Breast epithelium (tissue), 4 donors: ENCODE measurements at regions not wholly inside any gene's neighbourhood (a gene's known extent, or its start where the extent isn't known, plus 50 kb on each side); places are given as distances from the start of the nearest gene placed in this dataset.
"Not testable (repeated sequence)": the region's sequence is repeated elsewhere in the genome, so short reads cannot be mapped to it uniquely, and the experiment has no call there.

ENCODE experiments used
- DNase-seq, 2 donors: peaks; one replicate each; pipeline ENCODE4 v3.0.0-alpha.2; 2019; ENCODE audit warnings: low spot score in 2 of 2
- H3K27ac ChIP-seq, 2 donors: fragments of 200-600 bp; sonication (generic) in 1 of 2; one replicate each; pipeline ENCODE4 v1.5.1; 2016 to 2019; ENCODE audit warnings: mild to moderate bottlenecking in 1 of 2
- H3K27me3 ChIP-seq, 2 donors: fragments of 200-600 bp; sonication (generic) in 1 of 2; one replicate each; pipeline versions ENCODE4 v1.5.1 to v1.6.0; 2017 to 2019; ENCODE audit warnings: control low read depth in 1 of 2, mild to moderate bottlenecking in 1 of 2
- H3K36me3 ChIP-seq: fragments of 200-600 bp; one replicate; pipeline ENCODE4 v1.5.1; 2019
- H3K4me1 ChIP-seq, 2 donors: fragments of 200-600 bp; sonication (generic); one replicate each; pipeline ENCODE4 v1.5.1; 2016 to 2019; ENCODE audit warnings: control low read depth in 1 of 2
- H3K4me3 ChIP-seq, 3 donors: fragments of 200-600 bp; sonication (generic); 1 replicate in 2 of 3; 2 replicates in 1 of 3; pipeline ENCODE4 v1.5.1; 2016 to 2019; ENCODE audit warnings: mild to moderate bottlenecking in 3 of 3, moderate library complexity in 2 of 3
- H3K9me3 ChIP-seq, 2 donors: fragments of 200-600 bp; sonication (generic) in 1 of 2; one replicate each; pipeline ENCODE4 v1.5.1; 2016 to 2019; ENCODE audit warnings: control low read depth in 1 of 2
- CTCF ChIP-seq, 3 donors: fragments of 450-650 bp; IDR thresholded peaks; one replicate each; pipeline ENCODE4 v1.5.1; 2016 to 2017; ENCODE audit warnings: antibody characterized with exemption in 3 of 3, mild to moderate bottlenecking in 3 of 3, moderate library complexity in 3 of 3
- POLR2A ChIP-seq: fragments of 450-650 bp; IDR thresholded peaks from one replicate; pipeline ENCODE4 v1.6.1; 2016; ENCODE audit warnings: antibody characterized with exemption, mild to moderate bottlenecking, moderate library complexity
- POLR2AphosphoS5 ChIP-seq, 3 donors: sonication (generic); formaldehyde crosslinking; IDR thresholded peaks; one replicate each; pipeline ENCODE4 v1.6.1; 2017; ENCODE audit warnings: antibody characterized with exemption in 3 of 3
- intact Hi-C: fragments of 100-400 bp; cut with DNase I; formaldehyde crosslinking; loops from one replicate; pipeline ENCODE4 v1.15.1; 2023; ENCODE audit warnings: low total_unique reads

- peaks cover 0 to 9% of the 10 kb centered on the region in 2 donors for H3K9me3 ChIP-seq
- H3K27me3 ChIP-seq = no peaks in the 10 kb centered on the region
- no peak for DNase-seq
- H3K4me1 ChIP-seq = no peaks in the 10 kb centered on the region
- intact Hi-C loops = no loop called here
- H3K36me3 ChIP-seq = no peaks in the 10 kb centered on the region
- TF ChIP-seq POLR2AphosphoS5 (IDR thresholded peaks at IDR 0.05) = no peak
- TF ChIP-seq POLR2A = no peak
- no peak for TF ChIP-seq CTCF (IDR thresholded peaks at IDR 0.05)
- no peak overlapping the region for H3K27ac ChIP-seq
- H3K4me3 ChIP-seq = no peak overlapping the region
Observed at GRCh38 chr2:226087051-226087450, 687.5 kb downstream of the NYAP2 start.

GRCh38 chr2:226086190-226086589, 686.7 kb downstream of the NYAP2 start:
- no peak for DNase-seq
- intact Hi-C loops = no loop called here
- no peaks in the 10 kb centered on the region for H3K4me1 ChIP-seq
- no peaks in the 10 kb centered on the region for H3K27me3 ChIP-seq
- no peaks in the 10 kb centered on the region for H3K36me3 ChIP-seq
- peaks cover 0 to 9% of the 10 kb centered on the region in 2 donors for H3K9me3 ChIP-seq
- H3K4me3 ChIP-seq = no peak overlapping the region
- TF ChIP-seq CTCF (IDR thresholded peaks at IDR 0.05) (no peak), POLR2A (no peak)
- no peak overlapping the region for H3K27ac ChIP-seq

- H3K4me3 ChIP-seq, DNase-seq, intact Hi-C loops, H3K9me3 ChIP-seq, H3K36me3 ChIP-seq, H3K27me3 ChIP-seq, H3K4me1 ChIP-seq, H3K27ac ChIP-seq: not testable (repeated sequence)
Observed at GRCh38 chr2:226085425-226085824, 685.9 kb downstream of the NYAP2 start.

- no peak overlapping the region for H3K27ac ChIP-seq
- DNase-seq = no peak
- H3K4me3 ChIP-seq = no peak overlapping the region
- intact Hi-C loops = no loop called here
- H3K9me3 ChIP-seq = peaks cover 0 to 4% of the 10 kb centered on the region in 2 donors
- no peaks in the 10 kb centered on the region for H3K27me3 ChIP-seq
- no peaks in the 10 kb centered on the region for H3K36me3 ChIP-seq
- TF ChIP-seq CTCF (IDR thresholded peaks at IDR 0.05) (no peak), POLR2A (no peak), POLR2AphosphoS5 (IDR thresholded peaks at IDR 0.05) (no peak)
- no peaks in the 10 kb centered on the region for H3K4me1 ChIP-seq
Observed at GRCh38 chr2:226080334-226080733, 680.8 kb downstream of the NYAP2 start.

- no peak for TF ChIP-seq POLR2AphosphoS5 (IDR thresholded peaks at IDR 0.05)
- TF ChIP-seq CTCF (IDR thresholded peaks at IDR 0.05) = no peak
- H3K4me1 ChIP-seq = no peaks in the 10 kb centered on the region
- no peaks in the 10 kb centered on the region for H3K27me3 ChIP-seq
- no peaks in the 10 kb centered on the region for H3K9me3 ChIP-seq
- no peak overlapping the region for H3K4me3 ChIP-seq
- no peak for DNase-seq
- no peak overlapping the region for H3K27ac ChIP-seq
- H3K36me3 ChIP-seq = no peaks in the 10 kb centered on the region
- intact Hi-C loops = no loop called here
Observed at GRCh38 chr2:226079671-226080181, 680.2 kb downstream of the NYAP2 start.

- intact Hi-C loops = no loop called here
- H3K36me3 ChIP-seq = no peaks in the 10 kb centered on the region
- no peaks in the 10 kb centered on the region for H3K9me3 ChIP-seq
- no peak overlapping the region for H3K4me3 ChIP-seq
- TF ChIP-seq CTCF (IDR thresholded peaks at IDR 0.05) (no peak), POLR2AphosphoS5 (IDR thresholded peaks at IDR 0.05) (no peak), POLR2A (no peak)
- no peaks in the 10 kb centered on the region for H3K27me3 ChIP-seq
- H3K4me1 ChIP-seq = no peaks in the 10 kb centered on the region
- DNase-seq = no peak
- no peak overlapping the region for H3K27ac ChIP-seq
Observed at GRCh38 chr2:226079196-226079595, 679.7 kb downstream of the NYAP2 start.
